CD14-positive monocyte (primary cell): ENCODE measurements at regions not wholly inside any gene's neighbourhood (a gene's known extent, or its start where the extent isn't known, plus 50 kb on each side); places are given as distances from the start of the nearest gene placed in this dataset.

Experiments
- DNase-seq, 3 donors: peaks; one replicate each; pipeline ENCODE4 v3.0.0-alpha.2; 2011 to 2022
- H2AFZ ChIP-seq: 2 replicates; pipeline ENCODE4 v1.6.0; 2012; ENCODE audit warnings: mild to moderate bottlenecking, low read depth, low read length, inconsistent platforms; ENCODE audit not compliant: insufficient read depth, poor library complexity, severe bottlenecking
- H3K27ac ChIP-seq, 2 donors: 1 replicate in 1 of 2; 2 replicates in 1 of 2; pipeline ENCODE4 v1.5.1; 2012 to 2013; ENCODE audit warnings: low read length in 2 of 2, control low read depth in 1 of 2, inconsistent platforms in 1 of 2, low read depth in 1 of 2, mild to moderate bottlenecking in 1 of 2
- H3K27me3 ChIP-seq, 2 donors: one replicate each; pipeline versions ENCODE4 v1.6.0 to v1.6.1; 2011 to 2013; ENCODE audit warnings: low read length in 2 of 2; ENCODE audit not compliant: control insufficient read depth in 2 of 2, insufficient read depth in 2 of 2
- H3K36me3 ChIP-seq, 2 donors: replicated peaks in 1 of 2; 1 replicate in 1 of 2; 2 replicates in 1 of 2; pipeline versions ENCODE4 v1.5.1 to v1.6.1; 2012 to 2013; ENCODE audit warnings: low read length in 2 of 2, control low read depth in 1 of 2, inconsistent platforms in 1 of 2, mild to moderate bottlenecking in 1 of 2; ENCODE audit not compliant: insufficient read depth in 2 of 2, control insufficient read depth in 1 of 2
- H3K4me1 ChIP-seq, 2 donors: 1 replicate in 1 of 2; 2 replicates in 1 of 2; pipeline versions ENCODE4 v1.5.1 to v1.6.1; 2012 to 2013; ENCODE audit warnings: low read length in 2 of 2, control low read depth in 1 of 2, inconsistent platforms in 1 of 2, mild to moderate bottlenecking in 1 of 2, moderate library complexity in 1 of 2; ENCODE audit not compliant: insufficient read depth in 2 of 2, control insufficient read depth in 1 of 2
- H3K4me2 ChIP-seq: replicated peaks from 2 replicates; pipeline ENCODE3; 2012; ENCODE audit warnings: low read length, moderate library complexity, mild to moderate bottlenecking; ENCODE audit not compliant: poor library complexity, severe bottlenecking; ENCODE audit errors: extremely low read depth
- H3K4me3 ChIP-seq, 3 experiments: fragments of 200-600 bp in 1 of 3; sonication (generic) in 1 of 3; replicated peaks in 1 of 3; 1 replicate in 2 of 3; 2 replicates in 1 of 3; pipeline ENCODE4 v1.5.1; 2011 to 2013; ENCODE audit warnings: low read length in 3 of 3, mild to moderate bottlenecking in 3 of 3, control low read depth in 2 of 3, low read depth in 2 of 3, inconsistent platforms in 1 of 3, moderate library complexity in 1 of 3
- H3K79me2 ChIP-seq: 2 replicates; pipeline ENCODE4 v1.6.0; 2012; ENCODE audit warnings: mild to moderate bottlenecking, control low read depth, inconsistent platforms, low read length, moderate library complexity; ENCODE audit not compliant: insufficient read depth
- H3K9ac ChIP-seq: 2 replicates; pipeline ENCODE4 v1.6.0; 2017; ENCODE audit warnings: low read length, mild to moderate bottlenecking; ENCODE audit not compliant: insufficient read depth, poor library complexity, severe bottlenecking
- H3K9me3 ChIP-seq, 2 donors: replicated peaks in 1 of 2; 1 replicate in 1 of 2; 2 replicates in 1 of 2; pipeline versions ENCODE4 v1.5.1 to v1.6.1; 2012 to 2013; ENCODE audit warnings: low read length in 2 of 2, control low read depth in 1 of 2; ENCODE audit not compliant: control insufficient read depth in 1 of 2, insufficient read depth in 1 of 2
- H4K20me1 ChIP-seq: 2 replicates; pipeline ENCODE4 v1.6.0; 2012; ENCODE audit warnings: mild to moderate bottlenecking, low read length, control low read depth, moderate library complexity; ENCODE audit not compliant: insufficient read depth
- H3K27ac Mint-ChIP-seq, 7 donors: one replicate each; pipeline ENCODE4 v1.8.0; 2020; ENCODE audit warnings: mild to moderate bottlenecking in 7 of 7, mixed read lengths in 7 of 7, moderate library complexity in 6 of 7, inconsistent platforms in 2 of 7
- H3K27me3 Mint-ChIP-seq, 3 donors: one replicate each; pipeline ENCODE4 v1.8.0; 2021 to 2022; ENCODE audit warnings: low read depth in 3 of 3, mild to moderate bottlenecking in 3 of 3, mixed read lengths in 3 of 3, moderate library complexity in 3 of 3, inconsistent platforms in 1 of 3
- H3K36me3 Mint-ChIP-seq, 2 donors: one replicate each; pipeline ENCODE4 v1.8.0; 2020; ENCODE audit warnings: mixed read lengths in 2 of 2, inconsistent platforms in 1 of 2, mild to moderate bottlenecking in 1 of 2
- H3K4me1 Mint-ChIP-seq: one replicate; pipeline ENCODE4 v1.8.0; 2020; ENCODE audit warnings: mild to moderate bottlenecking, mixed read lengths
- H3K4me3 Mint-ChIP-seq, 2 donors: one replicate each; pipeline ENCODE4 v1.8.0; 2020; ENCODE audit warnings: mild to moderate bottlenecking in 2 of 2, mixed read lengths in 2 of 2, moderate library complexity in 1 of 2
- H3K9me3 Mint-ChIP-seq, 7 donors: one replicate each; pipeline ENCODE4 v1.8.0; 2020 to 2022; ENCODE audit warnings: mixed read lengths in 7 of 7, mild to moderate bottlenecking in 6 of 7, moderate library complexity in 6 of 7, inconsistent platforms in 2 of 7
- CTCF ChIP-seq: fragments of 200-600 bp; IDR thresholded peaks from one replicate; pipeline ENCODE4 v1.8.0; 2022; ENCODE audit warnings: antibody characterized with exemption, mild to moderate bottlenecking
- WGBS: methylation state at CpG from one replicate; pipeline ENCODE4 v1.1.5; 2013; ENCODE audit warnings: missing lambda C conversion rate; ENCODE audit not compliant: insufficient coverage; 5-methylcytosine and 5-hydroxymethylcytosine counted together
- intact Hi-C, 2 donors: fragments of 100-400 bp; cut with micrococcal nuclease; formaldehyde crosslinking; loops; one replicate each; pipeline versions ENCODE4 v1.15.0 to v1.15.1; 2023

GRCh38 chr2:129744649-129745048 is 234.8 kb upstream of the RAB6C start:
- Histone ChIP-seq H3K4me1 (no peaks in the 10 kb centered on the region), H2AFZ (no peak overlapping the region), H3K36me3 (no peaks in the 10 kb centered on the region), H3K4me3 (no peak overlapping the region), H3K9ac (no peak overlapping the region), H3K4me2 (no peak overlapping the region), H3K27ac (no peak overlapping the region), H3K9me3 (no peaks in the 10 kb centered on the region), H4K20me1 (no peaks in the 10 kb centered on the region), H3K79me2 (no peaks in the 10 kb centered on the region), H3K27me3 (no peaks in the 10 kb centered on the region)
- peaks cover 2% of the 10 kb centered on the region for H3K4me1 Mint-ChIP-seq
- H3K27ac Mint-ChIP-seq, result no peak overlapping the region
- intact Hi-C loops, result no loop called here
- no peaks in the 10 kb centered on the region for H3K36me3 Mint-ChIP-seq
- WGBS, result 96% methylated on average over 6 of the region's 8 CpGs
- TF ChIP-seq CTCF, result no peak
- peaks cover 0 to 1% (median 0%) of the 10 kb centered on the region in 3 donors for H3K27me3 Mint-ChIP-seq
- no peak for DNase-seq
- peaks cover 0 to 10% (median 2%) of the 10 kb centered on the region in 7 donors for H3K9me3 Mint-ChIP-seq
- H3K4me3 Mint-ChIP-seq, result no peak overlapping the region

- Mint-ChIP-seq H3K9me3 (peaks cover 0 to 11% (median 5%) of the 10 kb centered on the region in 7 donors), H3K27ac (no peak overlapping the region), H3K4me1 (peaks cover 3% of the 10 kb centered on the region), H3K36me3 (no peaks in the 10 kb centered on the region), H3K4me3 (no peak overlapping the region), H3K27me3 (peaks cover 0 to 3% (median 0%) of the 10 kb centered on the region in 3 donors)
- no peaks in the 10 kb centered on the region for H3K4me1 ChIP-seq
- 94% methylated on average over 5 of the region's 6 CpGs for WGBS
- no peaks in the 10 kb centered on the region for H3K9me3 ChIP-seq
- intact Hi-C loops, result no loop called here
- no peak overlapping the region for H3K4me3 ChIP-seq
- TF ChIP-seq CTCF, result no peak
- no peaks in the 10 kb centered on the region for H3K36me3 ChIP-seq
- no peaks in the 10 kb centered on the region for H4K20me1 ChIP-seq
- no peaks in the 10 kb centered on the region for H3K79me2 ChIP-seq
- H3K9ac ChIP-seq, result no peak overlapping the region
- H3K27me3 ChIP-seq, result no peaks in the 10 kb centered on the region
- no peak overlapping the region for H2AFZ ChIP-seq
- H3K4me2 ChIP-seq, result no peak overlapping the region
- H3K27ac ChIP-seq, result no peak overlapping the region
- DNase-seq, result no peak
Observed at GRCh38 chr2:129747500-129748125, 231.9 kb upstream of the RAB6C start.
